ENCODE measurements at regions not wholly inside any gene's neighbourhood (a gene's known extent, or its start where the extent isn't known, plus 50 kb on each side); places are given as distances from the start of the nearest gene placed in this dataset.

DNA sequence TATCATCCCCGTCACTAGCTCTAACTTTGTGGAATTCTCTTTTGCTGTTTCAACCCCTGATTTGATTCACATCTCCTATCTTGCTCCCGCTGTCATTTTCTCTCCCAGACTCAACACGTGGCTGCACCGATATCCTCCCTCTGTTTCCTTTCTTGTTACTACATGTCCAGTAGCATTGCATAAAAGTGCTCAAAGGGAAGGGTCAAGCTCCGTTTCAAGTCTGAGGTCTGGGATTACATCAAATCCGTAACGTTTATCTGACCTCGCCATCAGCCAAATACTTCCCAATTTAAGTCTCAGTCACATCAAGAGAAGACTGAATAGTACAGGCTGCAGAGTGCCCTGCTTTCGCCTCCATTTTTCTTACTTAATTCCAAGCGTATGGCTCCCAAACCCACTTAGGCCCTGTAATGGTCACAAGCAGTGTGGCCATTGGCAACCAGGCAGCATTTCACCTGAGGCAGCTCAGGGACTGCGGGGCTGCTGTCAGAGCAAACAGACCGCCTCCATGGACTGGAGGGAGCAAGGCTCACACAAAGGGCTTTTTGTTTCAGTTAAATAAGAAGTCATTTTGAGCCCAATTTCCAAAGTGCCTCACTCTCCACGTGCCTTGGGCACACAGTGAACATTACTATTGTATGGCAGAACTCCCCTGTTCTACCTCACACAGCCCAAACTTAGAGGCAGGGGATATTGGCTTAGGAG, 217.8 kb downstream of the BCL11A start:
- TF ChIP-seq, protein P1, sequence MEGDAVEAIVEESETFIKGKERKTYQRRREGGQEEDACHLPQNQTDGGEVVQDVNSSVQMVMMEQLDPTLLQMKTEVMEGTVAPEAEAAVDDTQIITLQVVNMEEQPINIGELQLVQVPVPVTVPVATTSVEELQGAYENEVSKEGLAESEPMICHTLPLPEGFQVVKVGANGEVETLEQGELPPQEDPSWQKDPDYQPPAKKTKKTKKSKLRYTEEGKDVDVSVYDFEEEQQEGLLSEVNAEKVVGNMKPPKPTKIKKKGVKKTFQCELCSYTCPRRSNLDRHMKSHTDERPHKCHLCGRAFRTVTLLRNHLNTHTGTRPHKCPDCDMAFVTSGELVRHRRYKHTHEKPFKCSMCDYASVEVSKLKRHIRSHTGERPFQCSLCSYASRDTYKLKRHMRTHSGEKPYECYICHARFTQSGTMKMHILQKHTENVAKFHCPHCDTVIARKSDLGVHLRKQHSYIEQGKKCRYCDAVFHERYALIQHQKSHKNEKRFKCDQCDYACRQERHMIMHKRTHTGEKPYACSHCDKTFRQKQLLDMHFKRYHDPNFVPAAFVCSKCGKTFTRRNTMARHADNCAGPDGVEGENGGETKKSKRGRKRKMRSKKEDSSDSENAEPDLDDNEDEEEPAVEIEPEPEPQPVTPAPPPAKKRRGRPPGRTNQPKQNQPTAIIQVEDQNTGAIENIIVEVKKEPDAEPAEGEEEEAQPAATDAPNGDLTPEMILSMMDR (IDR thresholded peaks at IDR 0.05) = no peak
- TF ChIP-seq POLR2A (IDR thresholded peaks at IDR 0.05) = no peak
